SIG-M5 (cell line): ENCODE measurements at regions not wholly inside any gene's neighbourhood (a gene's known extent, or its start where the extent isn't known, plus 50 kb on each side); places are given as distances from the start of the nearest gene placed in this dataset.

Experiments used
- DNase-seq: peaks from one replicate; lab custom pipeline; 2025; lab: John Stamatoyannopoulos, UW

- DNase-seq, result no peak
These were observed 751.8 kb upstream of the IGFBP3 start for GRCh38 chr7:46672861-46673260.

- DNase-seq, result no peak
These were observed 750.2 kb upstream of the IGFBP3 start for GRCh38 chr7:46671108-46671769.

- DNase-seq, result no peak
These were observed 748.0 kb upstream of the IGFBP3 start for GRCh38 chr7:46669028-46669427.

- no peak for DNase-seq
These were observed 743.4 kb upstream of the IGFBP3 start for GRCh38 chr7:46664453-46664852.

GRCh38 chr7:46663025-46663424, 742.0 kb upstream of the IGFBP3 start:
- DNase-seq, result no peak

- DNase-seq, result no peak
These were observed 740.4 kb upstream of the IGFBP3 start for GRCh38 chr7:46661431-46661830.

GRCh38 chr7:46660402-46660980, 739.4 kb upstream of the IGFBP3 start:
- no peak for DNase-seq

GRCh38 chr7:46658281-46658680, 737.2 kb upstream of the IGFBP3 start:
- DNase-seq, result no peak

GRCh38 chr7:46654546-46655443, 733.7 kb upstream of the IGFBP3 start:
- no peak for DNase-seq

- DNase-seq, result no peak
These were observed 732.8 kb upstream of the IGFBP3 start for GRCh38 chr7:46653848-46654247.

- no peak for DNase-seq
These were observed 731.2 kb upstream of the IGFBP3 start for GRCh38 chr7:46652317-46652716.

- DNase-seq, result no peak
These were observed 730.6 kb upstream of the IGFBP3 start for GRCh38 chr7:46651561-46652088.

GRCh38 chr7:46651070-46651469, 730.0 kb upstream of the IGFBP3 start:
- no peak for DNase-seq

GRCh38 chr7:46649876-46650275, 728.8 kb upstream of the IGFBP3 start:
- DNase-seq, result no peak

GRCh38 chr7:46637793-46638735, 717.0 kb upstream of the IGFBP3 start:
- DNase-seq, result no peak

GRCh38 chr7:46636022-46636421, 715.0 kb upstream of the IGFBP3 start:
- no peak for DNase-seq

- DNase-seq, result no peak
These were observed 712.7 kb upstream of the IGFBP3 start for GRCh38 chr7:46633630-46634240.

- DNase-seq, result no peak
These were observed 712.1 kb upstream of the IGFBP3 start for GRCh38 chr7:46633200-46633599.

GRCh38 chr7:46630031-46630430, 709.0 kb upstream of the IGFBP3 start:
- DNase-seq, result no peak

GRCh38 chr7:46628389-46628788, 707.3 kb upstream of the IGFBP3 start:
- DNase-seq, result no peak

GRCh38 chr7:46626691-46627310, 705.7 kb upstream of the IGFBP3 start:
- DNase-seq, result no peak
